HT1080 (cell line): ENCODE measurements at regions not wholly inside any gene's neighbourhood (a gene's known extent, or its start where the extent isn't known, plus 50 kb on each side); places are given as distances from the start of the nearest gene placed in this dataset.

Source experiments
- DNase-seq: peaks from one replicate; pipeline ENCODE4 v3.0.0-alpha.2; 2015; ENCODE audit warnings: low read depth

- no peak for DNase-seq
These were observed 229.9 kb downstream of the PTPRU start for GRCh38 chr1:29466258-29466657.

- no peak for DNase-seq
These were observed 229.4 kb downstream of the PTPRU start for GRCh38 chr1:29465755-29466154.

GRCh38 chr1:29462096-29462495 lies 225.8 kb downstream of the PTPRU start:
- no peak for DNase-seq

GRCh38 chr1:29461115-29461739 lies 224.9 kb downstream of the PTPRU start:
- DNase-seq = no peak

GRCh38 chr1:29460694-29461093 lies 224.4 kb downstream of the PTPRU start:
- DNase-seq = no peak

GRCh38 chr1:29460041-29460610 lies 223.8 kb downstream of the PTPRU start:
- no peak for DNase-seq

- DNase-seq = no peak
These were observed 223.3 kb downstream of the PTPRU start for GRCh38 chr1:29459620-29459945.

GRCh38 chr1:29458737-29459619 lies 222.7 kb downstream of the PTPRU start:
- no peak for DNase-seq

- DNase-seq = no peak
These were observed 221.4 kb downstream of the PTPRU start for GRCh38 chr1:29457496-29458368.

- no peak for DNase-seq
These were observed 220.5 kb downstream of the PTPRU start for GRCh38 chr1:29456685-29457435.

GRCh38 chr1:29455781-29456180 lies 219.5 kb downstream of the PTPRU start:
- no peak for DNase-seq

GRCh38 chr1:29454616-29455380 lies 218.5 kb downstream of the PTPRU start:
- no peak for DNase-seq

GRCh38 chr1:29453502-29454240 lies 217.3 kb downstream of the PTPRU start:
- DNase-seq = peak; percentile 75

GRCh38 chr1:29452463-29453230 lies 216.3 kb downstream of the PTPRU start:
- DNase-seq = no peak

GRCh38 chr1:29451368-29451892 lies 215.1 kb downstream of the PTPRU start:
- DNase-seq = no peak

- no peak for DNase-seq
These were observed 214.3 kb downstream of the PTPRU start for GRCh38 chr1:29450591-29450990.

GRCh38 chr1:29448456-29449235 lies 212.3 kb downstream of the PTPRU start:
- no peak for DNase-seq

GRCh38 chr1:29447368-29447767 lies 211.0 kb downstream of the PTPRU start:
- DNase-seq = no peak
